GM10248 (cell line): ENCODE measurements at regions not wholly inside any gene's neighbourhood (a gene's known extent, or its start where the extent isn't known, plus 50 kb on each side); places are given as distances from the start of the nearest gene placed in this dataset.

Source experiments
- CTCF ChIA-PET: fragments of 300-600 bp; sonication (Branson Sonifier 250); formaldehyde crosslinking; extraction: SDS; loops from one replicate; lab custom pipeline; 2021; ENCODE audit warnings: antibody characterized with exemption; lab: Yijun Ruan, JAX
- POLR2A ChIA-PET: fragments of 350-650 bp; sonication (Branson Sonifier 250); formaldehyde crosslinking; extraction: SDS; loops from one replicate; lab custom pipeline; 2020; ENCODE audit warnings: antibody characterized with exemption; lab: Yijun Ruan, JAX
- DNase-seq: peaks from one replicate; pipeline ENCODE4 v3.0.0; 2012; ENCODE audit errors: extremely low spot score
- CTCF ChIP-seq: IDR thresholded peaks from 2 replicates; pipeline ENCODE4 v1.5.1; 2012; ENCODE audit warnings: mild to moderate bottlenecking, low read depth; ENCODE audit errors: extremely low read depth, missing control alignments, control extremely low read depth

- TF ChIP-seq CTCF: no peak
- DNase-seq: no peak
- CTCF ChIA-PET: no interaction called here
- POLR2A ChIA-PET: no interaction called here
Measured at GRCh38 chr5:5726401-5726800, 303.9 kb downstream of the ICE1 start.

GRCh38 chr5:5721881-5722280, 299.4 kb downstream of the ICE1 start:
- no peak for DNase-seq
- TF ChIP-seq CTCF: no peak
- ChIA-PET CTCF (interaction anchor here (0.9 to 1.2 kb wide), 2 partner anchors 13 to 22 kb away, joined by 3 read pairs; no protein-coding TSS in a partner anchor), POLR2A (no interaction called here)

DNA sequence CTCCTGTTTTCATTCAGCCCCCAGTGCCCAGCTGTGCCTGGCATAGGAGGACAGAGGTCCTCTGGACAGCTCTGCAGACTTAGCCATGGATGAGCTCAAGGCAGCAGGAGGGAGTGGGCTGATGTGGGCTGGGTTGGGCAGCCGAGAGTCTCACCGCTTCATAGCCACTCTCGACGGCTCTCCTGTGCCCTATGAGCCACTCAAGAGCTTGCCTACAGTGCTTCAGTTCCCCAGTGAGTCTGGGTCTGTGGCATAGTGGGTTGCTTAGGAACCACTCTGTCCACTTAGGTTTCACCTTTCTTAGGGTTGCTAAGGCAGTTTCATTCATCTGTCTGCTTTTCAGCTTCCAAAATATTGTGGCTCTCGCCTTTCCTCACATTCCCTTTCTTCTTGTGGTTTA, 296.8 kb downstream of the ICE1 start:
- ChIA-PET POLR2A (no interaction called here), CTCF (no interaction called here)
- TF ChIP-seq CTCF: no peak
- DNase-seq: no peak

DNA sequence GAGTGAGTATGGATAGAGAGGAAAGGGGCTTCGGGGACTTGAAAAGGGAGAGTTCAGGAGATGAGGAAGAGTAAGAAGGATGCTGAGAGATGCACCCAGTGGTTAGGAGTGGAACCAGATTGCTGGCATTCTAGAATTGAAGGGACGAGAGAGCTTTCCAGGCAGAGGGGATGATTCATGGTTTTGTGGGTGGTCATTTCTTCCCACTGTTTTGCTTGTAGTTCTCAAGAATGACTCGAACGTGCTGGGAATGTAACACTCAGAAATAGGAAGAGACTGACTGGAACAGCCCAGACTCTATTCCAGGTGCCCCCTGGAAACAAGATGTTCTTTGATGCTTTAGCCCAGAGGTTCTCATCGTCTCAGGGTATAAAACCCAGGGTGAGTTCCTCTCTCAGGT, 294.2 kb downstream of the ICE1 start:
- CTCF ChIA-PET: no interaction called here
- POLR2A ChIA-PET: no interaction called here
- no peak for TF ChIP-seq CTCF
- DNase-seq: no peak

GRCh38 chr5:5711592-5711991, 289.1 kb downstream of the ICE1 start:
- ChIA-PET POLR2A (no interaction called here), CTCF (no interaction called here)
- TF ChIP-seq CTCF: no peak
- no peak for DNase-seq

- no peak for DNase-seq
- CTCF ChIA-PET: no interaction called here
- POLR2A ChIA-PET: no interaction called here
- no peak for TF ChIP-seq CTCF
Measured at GRCh38 chr5:5711112-5711511, 288.6 kb downstream of the ICE1 start.

DNA sequence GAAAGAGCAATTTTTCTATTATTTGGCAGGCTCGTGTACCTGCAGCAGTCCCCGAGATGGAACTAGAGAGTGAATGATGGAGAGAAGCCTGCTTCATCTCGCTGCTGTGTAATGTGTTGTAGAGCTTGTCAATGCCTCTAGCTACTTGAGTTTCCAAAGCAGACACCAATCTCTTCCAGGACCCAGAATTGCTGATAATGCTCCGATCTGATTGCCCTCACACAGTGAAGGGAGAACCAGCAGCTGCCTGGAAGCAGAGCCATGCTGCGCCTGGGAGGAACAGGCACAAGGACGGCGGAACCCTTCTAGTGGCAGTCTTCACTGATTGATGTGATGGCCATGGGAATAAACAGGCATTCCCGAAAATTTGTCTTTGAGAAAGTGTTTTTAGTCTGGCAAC, 288.0 kb downstream of the ICE1 start:
- POLR2A ChIA-PET: no interaction called here
- CTCF ChIA-PET: no interaction called here
- no peak for DNase-seq
- TF ChIP-seq CTCF: no peak
